Osteoblast (primary cell): ENCODE measurements at regions not wholly inside any gene's neighbourhood (a gene's known extent, or its start where the extent isn't known, plus 50 kb on each side); places are given as distances from the start of the nearest gene placed in this dataset.

Source experiments
- DNase-seq: peaks from one replicate; pipeline ENCODE4 v3.0.0; 2011; ENCODE audit warnings: low spot score, mixed read lengths; ENCODE audit not compliant: insufficient read length; ENCODE audit errors: missing footprints
- H2AFZ ChIP-seq: 2 replicates; pipeline ENCODE4 v1.6.0; 2011; ENCODE audit warnings: mild to moderate bottlenecking, low read length
- H3K27ac ChIP-seq: 2 replicates; pipeline ENCODE4 v1.5.1; 2011; ENCODE audit warnings: mild to moderate bottlenecking, low read depth, low read length, moderate library complexity
- H3K27me3 ChIP-seq: 2 replicates; pipeline ENCODE4 v1.6.0; 2012; ENCODE audit warnings: mild to moderate bottlenecking, control low read depth, inconsistent platforms, low read length, moderate library complexity; ENCODE audit not compliant: insufficient read depth
- H3K36me3 ChIP-seq: 2 replicates; pipeline ENCODE4 v1.5.1; 2011; ENCODE audit warnings: mild to moderate bottlenecking, low read length, control low read depth, moderate library complexity; ENCODE audit not compliant: insufficient read depth
- H3K4me1 ChIP-seq: 2 replicates; pipeline ENCODE4 v1.5.1; 2011; ENCODE audit warnings: mild to moderate bottlenecking, low read length, control low read depth, moderate library complexity; ENCODE audit not compliant: insufficient read depth
- H3K4me2 ChIP-seq: 2 replicates; pipeline ENCODE4 v1.6.0; 2011; ENCODE audit warnings: mild to moderate bottlenecking, low read length; ENCODE audit not compliant: insufficient read depth
- H3K4me3 ChIP-seq: fragments of 200-600 bp; sonication (generic); 3 replicates; pipeline ENCODE4 v1.5.1; 2012; ENCODE audit warnings: mild to moderate bottlenecking, low read length, inconsistent platforms; ENCODE audit not compliant: insufficient read depth
- H3K79me2 ChIP-seq: 2 replicates; pipeline ENCODE4 v1.6.0; 2012; ENCODE audit warnings: mild to moderate bottlenecking, low read length, control low read depth, inconsistent platforms; ENCODE audit not compliant: insufficient read depth
- H3K9me3 ChIP-seq: 2 replicates; pipeline ENCODE4 v1.5.1; 2011; ENCODE audit warnings: low read depth, low read length, control low read depth
- H4K20me1 ChIP-seq: 2 replicates; pipeline ENCODE4 v1.6.0; 2012; ENCODE audit warnings: mild to moderate bottlenecking, low read length, control low read depth; ENCODE audit not compliant: insufficient read depth
- TF ChIP-seq, protein P1 (sequence below): IDR thresholded peaks from 2 replicates; pipeline ENCODE4 v1.5.1; 2011; ENCODE audit warnings: mild to moderate bottlenecking, low read depth, low read length, moderate library complexity; ENCODE audit errors: extremely low read depth

DNA sequence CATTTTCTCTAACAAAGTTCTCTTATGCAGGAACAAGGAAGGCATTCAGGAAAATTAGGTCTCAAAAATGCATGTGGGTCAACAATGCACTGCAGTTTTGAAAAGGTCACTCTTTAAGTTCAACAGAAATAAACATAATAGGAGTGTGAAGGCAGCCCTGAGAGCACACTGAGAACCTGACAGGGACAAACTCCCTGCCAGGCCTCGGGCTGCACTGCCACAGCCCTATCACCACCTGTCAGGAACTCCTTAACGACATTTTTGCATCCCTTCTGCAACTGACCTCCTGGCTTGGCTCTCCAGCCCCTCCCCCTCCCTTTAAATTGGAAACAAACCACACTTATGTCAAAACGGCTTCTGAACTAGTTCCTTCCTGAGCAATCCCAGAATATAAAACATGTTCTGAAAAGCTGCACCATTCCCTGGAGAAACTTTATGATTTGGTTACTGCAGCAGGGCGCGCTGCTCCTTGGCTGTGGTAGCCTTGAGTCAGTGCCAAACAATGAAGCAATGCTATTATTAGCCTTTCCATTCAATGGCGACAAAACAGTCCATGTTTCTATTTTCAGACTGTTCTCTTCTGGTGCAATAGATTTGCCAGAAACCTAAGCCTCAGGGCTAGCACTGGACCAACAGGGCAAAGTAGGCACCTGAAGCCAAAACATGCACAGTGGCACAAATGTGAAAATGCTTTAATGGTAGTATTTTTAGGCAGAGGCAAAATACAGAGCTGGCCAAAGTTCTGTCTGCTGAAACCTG lies 160.1 kb upstream of the ZNF608 start:
- Histone ChIP-seq H3K79me2 (no peaks in the 10 kb centered on the region), H3K4me2 (peak overlapping the region; percentile 63), H3K27me3 (no peaks in the 10 kb centered on the region), H3K4me3 (no peak overlapping the region), H4K20me1 (no peaks in the 10 kb centered on the region), H2AFZ (no peak overlapping the region), H3K27ac (no peak overlapping the region), H3K4me1 (peaks cover 13% of the 10 kb centered on the region), H3K36me3 (no peaks in the 10 kb centered on the region), H3K9me3 (no peaks in the 10 kb centered on the region)
- DNase-seq, result peak; percentile 83
- TF ChIP-seq, protein P1, sequence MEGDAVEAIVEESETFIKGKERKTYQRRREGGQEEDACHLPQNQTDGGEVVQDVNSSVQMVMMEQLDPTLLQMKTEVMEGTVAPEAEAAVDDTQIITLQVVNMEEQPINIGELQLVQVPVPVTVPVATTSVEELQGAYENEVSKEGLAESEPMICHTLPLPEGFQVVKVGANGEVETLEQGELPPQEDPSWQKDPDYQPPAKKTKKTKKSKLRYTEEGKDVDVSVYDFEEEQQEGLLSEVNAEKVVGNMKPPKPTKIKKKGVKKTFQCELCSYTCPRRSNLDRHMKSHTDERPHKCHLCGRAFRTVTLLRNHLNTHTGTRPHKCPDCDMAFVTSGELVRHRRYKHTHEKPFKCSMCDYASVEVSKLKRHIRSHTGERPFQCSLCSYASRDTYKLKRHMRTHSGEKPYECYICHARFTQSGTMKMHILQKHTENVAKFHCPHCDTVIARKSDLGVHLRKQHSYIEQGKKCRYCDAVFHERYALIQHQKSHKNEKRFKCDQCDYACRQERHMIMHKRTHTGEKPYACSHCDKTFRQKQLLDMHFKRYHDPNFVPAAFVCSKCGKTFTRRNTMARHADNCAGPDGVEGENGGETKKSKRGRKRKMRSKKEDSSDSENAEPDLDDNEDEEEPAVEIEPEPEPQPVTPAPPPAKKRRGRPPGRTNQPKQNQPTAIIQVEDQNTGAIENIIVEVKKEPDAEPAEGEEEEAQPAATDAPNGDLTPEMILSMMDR, result no peak

DNA sequence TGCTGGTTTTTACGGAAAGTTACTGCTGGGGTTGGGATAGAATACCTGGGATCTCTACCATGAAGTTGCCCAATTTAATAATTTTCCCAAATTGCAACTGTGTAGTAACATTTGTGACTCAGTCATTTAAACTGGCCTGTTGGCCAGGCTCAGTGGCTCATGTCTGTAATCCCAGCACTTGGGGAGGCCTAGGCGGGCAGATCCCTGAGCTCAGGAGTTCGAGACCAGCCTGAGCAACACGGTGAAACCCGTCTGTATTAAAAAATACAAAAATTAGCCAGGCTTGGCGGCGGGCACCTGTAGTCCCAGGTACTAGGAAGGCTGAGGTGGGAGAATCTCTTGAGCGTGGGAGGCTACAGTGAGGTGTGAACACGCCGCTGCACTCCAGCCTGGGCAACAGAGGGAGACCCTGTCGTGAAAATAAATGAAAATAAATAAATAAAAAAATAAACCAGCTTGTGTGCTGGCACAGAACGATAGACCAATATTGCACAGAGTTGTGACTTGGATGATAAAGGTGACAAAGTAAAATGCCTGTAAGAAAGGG lies 160.7 kb upstream of the ZNF608 start:
- Histone ChIP-seq H3K4me1 (peaks cover 13% of the 10 kb centered on the region), H3K9me3 (no peaks in the 10 kb centered on the region), H4K20me1 (no peaks in the 10 kb centered on the region), H3K27ac (no peak overlapping the region), H2AFZ (no peak overlapping the region), H3K79me2 (no peaks in the 10 kb centered on the region), H3K4me2 (peak overlapping the region; percentile 63), H3K27me3 (no peaks in the 10 kb centered on the region), H3K4me3 (no peak overlapping the region), H3K36me3 (no peaks in the 10 kb centered on the region)
- TF ChIP-seq, protein P1, result no peak
- DNase-seq, result no peak

DNA sequence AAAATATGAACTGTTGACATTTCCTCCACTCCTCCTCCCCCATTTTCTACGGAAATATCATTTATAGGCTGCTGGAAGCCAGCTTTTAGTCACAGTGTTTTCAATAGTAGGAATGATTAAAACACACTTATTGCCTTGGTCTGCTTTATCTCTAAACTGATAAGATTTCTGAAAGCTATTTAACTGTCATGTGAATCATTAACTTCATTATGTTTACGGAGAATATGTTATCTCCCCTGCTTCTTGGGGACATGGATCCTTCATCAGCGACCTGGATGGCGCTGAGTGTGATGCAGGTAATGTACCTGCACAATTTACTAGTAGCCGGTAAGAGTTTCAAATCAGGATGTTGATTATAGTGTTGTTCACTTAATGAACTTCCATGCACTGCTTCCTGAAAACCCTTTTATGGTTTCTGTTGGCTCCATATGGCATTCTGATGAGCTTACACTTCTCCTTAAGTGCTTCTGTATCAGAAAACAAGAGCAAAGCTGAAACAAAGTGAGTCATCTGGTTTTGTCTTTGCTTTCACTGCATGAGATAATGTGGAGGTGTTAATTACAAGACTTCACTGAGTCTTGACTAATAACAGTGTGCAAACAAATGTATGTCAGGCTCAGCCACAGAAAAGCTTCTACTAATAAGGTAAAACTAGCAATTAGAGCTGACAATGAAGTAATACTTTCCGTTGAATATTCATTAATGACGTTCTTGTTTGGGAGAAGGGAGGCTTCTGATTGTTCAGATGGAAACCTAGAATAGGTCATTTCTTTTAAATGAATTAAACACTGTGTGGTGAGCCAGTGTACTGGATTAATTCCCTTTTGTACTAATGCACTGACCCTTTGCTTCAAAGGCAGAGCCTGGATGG lies 162.4 kb upstream of the ZNF608 start:
- H2AFZ ChIP-seq, result no peak overlapping the region
- no peak for DNase-seq
- peak overlapping the region; percentile 0 for H3K4me2 ChIP-seq

More for the DNA sequence above, 162.4 kb upstream of the ZNF608 start:
- no peaks in the 10 kb centered on the region for H3K9me3 ChIP-seq
- TF ChIP-seq, protein P1, result no peak
- H3K27me3 ChIP-seq, result no peaks in the 10 kb centered on the region
- H3K4me1 ChIP-seq, result peaks cover 13% of the 10 kb centered on the region
- no peaks in the 10 kb centered on the region for H3K79me2 ChIP-seq
- no peaks in the 10 kb centered on the region for H3K36me3 ChIP-seq
- H3K4me3 ChIP-seq, result no peak overlapping the region
- H4K20me1 ChIP-seq, result no peaks in the 10 kb centered on the region
- no peak overlapping the region for H3K27ac ChIP-seq
